Fibroblast of lung (primary cell): ENCODE measurements at regions not wholly inside any gene's neighbourhood (a gene's known extent, or its start where the extent isn't known, plus 50 kb on each side); places are given as distances from the start of the nearest gene placed in this dataset.

Experiments used
- DNase-seq, 2 donors: peaks; one replicate each; pipeline versions ENCODE4 v3.0.0 to v3.0.0-alpha.2; 2010; ENCODE audit warnings: low read depth in 2 of 2
- H2AFZ ChIP-seq: 2 replicates; pipeline ENCODE4 v1.5.1; 2012; ENCODE audit warnings: low read length, control low read depth, inconsistent platforms
- H3K27ac ChIP-seq: 2 replicates; pipeline ENCODE4 v1.5.1; 2011; ENCODE audit warnings: low read length, control low read depth; ENCODE audit not compliant: insufficient read depth
- H3K27me3 ChIP-seq: 2 replicates; pipeline ENCODE4 v1.5.1; 2011; ENCODE audit warnings: mild to moderate bottlenecking, low read length; ENCODE audit not compliant: control insufficient read depth, insufficient read depth
- H3K36me3 ChIP-seq: 2 replicates; pipeline ENCODE4 v1.5.1; 2011; ENCODE audit warnings: low read length; ENCODE audit not compliant: control insufficient read depth, insufficient read depth
- H3K4me1 ChIP-seq: 2 replicates; pipeline ENCODE4 v1.5.1; 2011; ENCODE audit warnings: low read length; ENCODE audit not compliant: control insufficient read depth, insufficient read depth; ENCODE audit errors: extremely low read depth
- H3K4me2 ChIP-seq: 2 replicates; pipeline ENCODE4 v1.5.1; 2011; ENCODE audit warnings: low read length, control low read depth; ENCODE audit not compliant: insufficient read depth; ENCODE audit errors: extremely low read depth
- H3K4me3 ChIP-seq, 4 experiments: fragments of 200-600 bp in 1 of 4; sonication (generic) in 1 of 4; replicated peaks in 1 of 4; 2 replicates each; pipeline ENCODE4 v1.5.1; 2011 to 2016; ENCODE audit warnings: low read length in 4 of 4, low read depth in 3 of 4, mild to moderate bottlenecking in 3 of 4, control low read depth in 2 of 4, inconsistent platforms in 1 of 4, mixed read lengths in 1 of 4; ENCODE audit not compliant: insufficient read depth in 1 of 4; ENCODE audit errors: control extremely low read depth in 1 of 4
- H3K79me2 ChIP-seq: 2 replicates; pipeline ENCODE4 v1.5.1; 2012; ENCODE audit warnings: mild to moderate bottlenecking, low read length, inconsistent platforms; ENCODE audit not compliant: control insufficient read depth, insufficient read depth
- H3K9ac ChIP-seq: 2 replicates; pipeline ENCODE4 v1.5.1; 2011; ENCODE audit warnings: mild to moderate bottlenecking, low read length, control low read depth; ENCODE audit not compliant: insufficient read depth
- H3K9me3 ChIP-seq: 2 replicates; pipeline ENCODE4 v1.5.1; 2012; ENCODE audit warnings: low read depth, low read length; ENCODE audit not compliant: control insufficient read depth, insufficient read depth
- H4K20me1 ChIP-seq: 2 replicates; pipeline ENCODE4 v1.5.1; 2011; ENCODE audit warnings: low read length; ENCODE audit not compliant: control insufficient read depth, insufficient read depth; ENCODE audit errors: extremely low read depth
- EZH2 ChIP-seq: IDR thresholded peaks from 2 replicates; pipeline ENCODE4 v1.5.1; 2012; ENCODE audit warnings: low read length, control low read depth, mild to moderate bottlenecking; ENCODE audit errors: missing control alignments
- TF ChIP-seq, protein P1 (sequence below), 2 donors: IDR thresholded peaks in 1 of 2; conservative IDR thresholded peaks in 1 of 2; 1 replicate in 1 of 2; 2 replicates in 1 of 2; pipeline ENCODE4 v1.5.1; 2011 to 2012; ENCODE audit warnings: low read length in 2 of 2, control low read depth in 1 of 2, inconsistent platforms in 1 of 2, low read depth in 1 of 2, mild to moderate bottlenecking in 1 of 2

DNA sequence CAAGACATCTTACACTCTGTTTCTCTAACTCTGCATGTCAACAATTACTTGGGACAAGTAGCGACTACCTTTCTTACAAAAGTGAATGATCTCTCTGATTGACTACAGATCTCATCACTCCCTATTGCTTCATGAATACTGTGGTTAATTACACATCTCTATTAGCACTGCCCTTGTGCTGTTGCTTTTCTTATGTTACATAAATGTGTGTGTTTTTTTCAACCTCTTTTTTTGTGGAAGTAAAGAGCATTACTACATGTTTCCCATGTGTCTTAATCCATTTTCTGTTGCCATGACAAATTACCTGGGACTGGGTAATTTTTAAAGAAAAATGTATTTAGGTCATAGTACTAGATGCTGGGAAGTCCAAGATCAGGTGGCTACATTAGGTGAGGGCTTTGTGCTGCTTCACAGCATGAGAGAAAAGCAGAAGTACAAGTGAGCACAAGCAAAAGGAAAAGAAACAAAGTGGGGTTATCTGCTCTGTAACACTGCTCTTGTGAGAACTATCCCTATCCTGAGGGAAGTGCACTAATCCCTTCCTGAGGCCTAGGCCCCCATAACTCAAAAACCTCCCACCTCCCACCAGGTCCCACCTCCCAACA is 298.2 kb upstream of the SATB1 start:
- Histone ChIP-seq H3K4me1 (no peaks in the 10 kb centered on the region), H3K9me3 (no peaks in the 10 kb centered on the region), H3K36me3 (no peaks in the 10 kb centered on the region), H3K4me2 (no peak overlapping the region), H2AFZ (no peak overlapping the region), H3K4me3 (no peak overlapping the region), H4K20me1 (no peaks in the 10 kb centered on the region), H3K27me3 (no peaks in the 10 kb centered on the region), H3K27ac (no peak overlapping the region), H3K9ac (no peak overlapping the region), H3K79me2 (no peaks in the 10 kb centered on the region)
- TF ChIP-seq, protein P1, sequence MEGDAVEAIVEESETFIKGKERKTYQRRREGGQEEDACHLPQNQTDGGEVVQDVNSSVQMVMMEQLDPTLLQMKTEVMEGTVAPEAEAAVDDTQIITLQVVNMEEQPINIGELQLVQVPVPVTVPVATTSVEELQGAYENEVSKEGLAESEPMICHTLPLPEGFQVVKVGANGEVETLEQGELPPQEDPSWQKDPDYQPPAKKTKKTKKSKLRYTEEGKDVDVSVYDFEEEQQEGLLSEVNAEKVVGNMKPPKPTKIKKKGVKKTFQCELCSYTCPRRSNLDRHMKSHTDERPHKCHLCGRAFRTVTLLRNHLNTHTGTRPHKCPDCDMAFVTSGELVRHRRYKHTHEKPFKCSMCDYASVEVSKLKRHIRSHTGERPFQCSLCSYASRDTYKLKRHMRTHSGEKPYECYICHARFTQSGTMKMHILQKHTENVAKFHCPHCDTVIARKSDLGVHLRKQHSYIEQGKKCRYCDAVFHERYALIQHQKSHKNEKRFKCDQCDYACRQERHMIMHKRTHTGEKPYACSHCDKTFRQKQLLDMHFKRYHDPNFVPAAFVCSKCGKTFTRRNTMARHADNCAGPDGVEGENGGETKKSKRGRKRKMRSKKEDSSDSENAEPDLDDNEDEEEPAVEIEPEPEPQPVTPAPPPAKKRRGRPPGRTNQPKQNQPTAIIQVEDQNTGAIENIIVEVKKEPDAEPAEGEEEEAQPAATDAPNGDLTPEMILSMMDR (conservative IDR thresholded peaks at IDR 0.05 in 1 of 2, IDR thresholded peaks at IDR 0.05 in 1 of 2; ENCODE audit: low read depth in 1 of 2, low read length in 2 of 2), result no peak
- TF ChIP-seq EZH2, result no peak
- no peak for DNase-seq

DNA sequence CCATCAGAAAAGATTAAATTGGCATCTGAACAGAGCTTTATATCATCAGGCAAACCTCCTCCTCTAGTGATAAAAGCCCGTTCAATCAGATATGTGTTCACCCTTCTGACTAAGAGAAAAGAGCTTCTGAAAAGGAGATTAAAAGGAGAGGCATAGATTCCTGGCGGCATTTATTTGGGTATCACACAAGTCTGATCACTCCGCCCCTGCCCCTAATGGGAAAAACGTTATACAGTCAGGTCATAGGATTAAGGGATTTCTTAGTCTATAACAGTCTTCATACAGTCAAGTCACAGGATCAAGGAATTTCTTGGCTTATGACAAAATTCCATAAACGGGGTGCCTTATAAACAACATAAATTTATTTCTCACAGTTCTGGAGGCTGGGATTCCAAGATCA is 295.4 kb upstream of the SATB1 start:
- H3K36me3 ChIP-seq, result no peaks in the 10 kb centered on the region
- H4K20me1 ChIP-seq, result no peaks in the 10 kb centered on the region
- no peak overlapping the region for H3K4me3 ChIP-seq
- no peak overlapping the region for H3K9ac ChIP-seq
- no peaks in the 10 kb centered on the region for H3K9me3 ChIP-seq
- no peaks in the 10 kb centered on the region for H3K4me1 ChIP-seq
- H3K4me2 ChIP-seq, result no peak overlapping the region
- H3K79me2 ChIP-seq, result no peaks in the 10 kb centered on the region
- no peak overlapping the region for H2AFZ ChIP-seq
- H3K27ac ChIP-seq, result no peak overlapping the region
- TF ChIP-seq EZH2, result no peak
- TF ChIP-seq, protein P1 (conservative IDR thresholded peaks at IDR 0.05 in 1 of 2, IDR thresholded peaks at IDR 0.05 in 1 of 2; ENCODE audit: low read depth in 1 of 2, low read length in 2 of 2), result no peak
- no peak for DNase-seq
- H3K27me3 ChIP-seq, result no peaks in the 10 kb centered on the region

DNA sequence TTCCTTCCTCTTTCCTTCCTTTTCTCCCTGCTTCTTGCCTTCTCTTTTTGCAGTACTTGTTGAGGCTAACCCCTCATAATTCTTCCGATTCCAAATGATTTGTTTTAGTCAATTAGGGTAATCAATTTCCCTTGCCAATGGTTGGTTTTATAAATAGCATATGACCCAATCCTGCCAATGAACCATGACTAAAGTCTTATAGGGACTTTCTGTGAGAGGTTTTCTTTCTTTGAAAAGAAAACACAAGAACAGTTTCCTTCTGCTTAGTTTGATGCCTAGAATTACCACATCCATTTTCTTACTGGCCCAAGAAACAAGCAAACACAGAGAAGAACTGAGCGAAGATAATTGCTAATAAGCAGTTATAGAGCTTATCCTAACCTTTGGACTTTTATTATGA is 292.5 kb upstream of the SATB1 start:
- no peaks in the 10 kb centered on the region for H3K36me3 ChIP-seq
- no peak overlapping the region for H3K4me2 ChIP-seq
- H3K9ac ChIP-seq, result no peak overlapping the region
- no peak overlapping the region for H3K4me3 ChIP-seq
- no peaks in the 10 kb centered on the region for H3K79me2 ChIP-seq
- H3K27me3 ChIP-seq, result no peaks in the 10 kb centered on the region
- H4K20me1 ChIP-seq, result no peaks in the 10 kb centered on the region
- no peak overlapping the region for H3K27ac ChIP-seq
- H3K9me3 ChIP-seq, result no peaks in the 10 kb centered on the region
- no peak overlapping the region for H2AFZ ChIP-seq
- no peak for TF ChIP-seq EZH2
- TF ChIP-seq, protein P1 (conservative IDR thresholded peaks at IDR 0.05 in 1 of 2, IDR thresholded peaks at IDR 0.05 in 1 of 2; ENCODE audit: low read depth in 1 of 2, low read length in 2 of 2), result no peak
- no peaks in the 10 kb centered on the region for H3K4me1 ChIP-seq
- DNase-seq, result no peak
